NCI-H2171 treated with DMSO at 0.1 percent for 48 hours (cell line): ENCODE measurements at regions not wholly inside any gene's neighbourhood (a gene's known extent, or its start where the extent isn't known, plus 50 kb on each side); places are given as distances from the start of the nearest gene placed in this dataset.
A peak's percentile ranks its signal among the peaks of the same experiment; 100 is the strongest.

Source experiments
- DNase-seq: peaks from one replicate; lab custom pipeline; 2025; lab: John Stamatoyannopoulos, UW

GRCh38 chr11:87429996-87430395 lies 392.3 kb downstream of the TMEM135 start:
- no peak for DNase-seq

- no peak for DNase-seq
Observed at GRCh38 chr11:87428266-87428665, 390.5 kb downstream of the TMEM135 start.

GRCh38 chr11:87425943-87426342 lies 388.2 kb downstream of the TMEM135 start:
- no peak for DNase-seq

DNA sequence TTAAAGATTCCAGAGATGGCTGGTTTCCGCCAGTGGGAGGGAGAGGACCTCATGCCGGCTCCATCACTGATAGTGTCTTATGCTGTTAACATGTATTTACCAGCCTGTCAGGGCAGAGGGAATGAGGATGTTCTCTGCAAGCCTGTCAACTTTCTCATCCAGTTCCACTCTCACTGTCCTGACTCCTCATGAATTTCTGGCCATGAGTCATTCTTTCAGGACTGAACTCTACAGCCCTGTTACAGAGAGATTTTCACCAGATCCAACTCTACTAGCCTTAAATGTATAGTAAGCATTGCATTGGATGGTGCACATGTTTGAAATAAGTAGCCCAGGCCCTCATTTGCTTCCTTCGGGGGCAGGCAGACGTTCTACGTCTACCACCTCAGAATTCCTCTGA lies 387.7 kb downstream of the TMEM135 start:
- DNase-seq: no peak

DNA sequence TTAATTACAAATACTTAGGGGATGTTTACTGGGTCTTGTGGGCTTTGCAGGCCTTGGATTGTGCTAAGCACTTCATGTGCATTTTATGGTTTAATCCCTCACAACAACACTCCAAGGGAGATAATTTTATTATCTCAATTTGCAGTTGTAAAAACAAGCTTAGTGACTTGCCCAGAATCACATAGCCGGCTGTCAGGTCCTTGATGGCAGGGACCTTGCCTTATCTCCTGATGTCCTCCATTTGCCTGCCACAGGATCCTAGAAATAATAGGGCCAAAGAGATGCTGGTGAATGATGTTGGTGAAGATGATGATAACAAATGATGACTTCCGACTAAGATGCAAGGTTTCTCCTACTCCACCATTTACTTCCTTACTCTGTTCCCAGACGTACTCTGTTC lies 385.4 kb downstream of the TMEM135 start:
- DNase-seq: no peak

GRCh38 chr11:87422566-87422965 lies 384.8 kb downstream of the TMEM135 start:
- DNase-seq: no peak

- DNase-seq: peak; percentile 73
Observed at GRCh38 chr11:87421422-87421821, 383.7 kb downstream of the TMEM135 start.

DNA sequence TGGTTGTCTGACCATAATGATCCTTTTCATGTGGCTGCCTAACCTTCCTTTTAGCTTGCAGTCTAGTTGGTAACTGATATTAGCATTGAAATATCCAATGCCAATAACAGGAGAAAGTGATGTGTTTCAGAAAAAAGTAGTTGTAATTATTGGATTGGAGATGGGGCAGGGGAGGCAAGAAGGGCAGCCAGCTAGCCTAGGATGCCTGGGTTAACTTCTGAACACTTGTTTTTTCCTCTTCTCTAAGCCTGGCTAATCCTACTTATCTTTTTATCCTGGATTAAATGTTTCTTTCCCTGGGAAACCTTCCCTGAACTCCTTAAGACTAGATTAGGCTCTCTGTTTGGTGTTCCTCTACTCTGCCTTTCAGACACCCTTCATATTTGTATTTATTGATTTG lies 380.2 kb downstream of the TMEM135 start:
- no peak for DNase-seq

GRCh38 chr11:87405843-87406242 lies 368.1 kb downstream of the TMEM135 start:
- DNase-seq: no peak

DNA sequence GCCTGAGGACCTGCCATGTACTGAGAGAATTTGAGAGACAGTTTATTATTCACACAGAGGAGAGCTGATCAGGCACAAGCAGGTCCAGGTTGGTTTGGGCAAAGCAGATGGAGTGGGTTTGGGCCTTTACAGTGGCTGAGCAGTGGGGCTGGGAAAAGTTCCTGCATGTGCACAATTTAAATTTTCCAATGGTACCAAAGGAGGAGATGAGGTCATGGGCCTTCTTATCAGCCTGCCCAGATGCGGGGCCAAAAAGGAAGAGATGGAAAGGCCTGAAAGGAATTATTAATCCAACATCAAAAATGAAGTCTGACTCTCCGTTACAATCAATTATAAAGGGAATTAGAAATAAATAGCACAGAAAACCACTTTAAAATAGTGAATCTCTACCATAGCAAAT lies 367.6 kb downstream of the TMEM135 start:
- no peak for DNase-seq

- no peak for DNase-seq
Observed at GRCh38 chr11:87401653-87402052, 363.9 kb downstream of the TMEM135 start.

GRCh38 chr11:87399341-87399740 lies 361.6 kb downstream of the TMEM135 start:
- no peak for DNase-seq

DNA sequence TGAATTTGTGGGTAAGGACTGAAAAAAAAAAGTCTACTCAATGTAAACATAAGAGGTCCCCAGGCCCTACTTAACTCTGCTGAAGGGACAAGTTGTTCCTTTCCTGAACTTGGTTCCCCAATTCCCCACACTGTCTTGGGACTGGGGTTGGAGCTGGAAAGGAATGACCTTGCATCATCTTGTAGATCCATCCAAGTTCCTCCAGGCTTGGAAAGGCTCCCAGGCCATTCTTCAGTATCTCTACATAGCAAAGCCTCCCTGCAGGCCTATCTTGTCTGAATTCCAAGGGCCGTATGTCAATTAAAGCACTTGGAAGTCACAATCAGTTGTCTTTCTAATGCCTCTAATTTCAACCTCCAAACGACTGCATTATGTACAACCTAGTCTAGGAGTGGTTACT lies 361.2 kb downstream of the TMEM135 start:
- no peak for DNase-seq

- DNase-seq: no peak
Observed at GRCh38 chr11:87397011-87397865, 359.5 kb downstream of the TMEM135 start.

GRCh38 chr11:87394924-87395323 lies 357.2 kb downstream of the TMEM135 start:
- DNase-seq: no peak

GRCh38 chr11:87392665-87393064 lies 354.9 kb downstream of the TMEM135 start:
- no peak for DNase-seq

GRCh38 chr11:87391496-87391895 lies 353.8 kb downstream of the TMEM135 start:
- DNase-seq: no peak

GRCh38 chr11:87384078-87384729 lies 346.5 kb downstream of the TMEM135 start:
- no peak for DNase-seq

DNA sequence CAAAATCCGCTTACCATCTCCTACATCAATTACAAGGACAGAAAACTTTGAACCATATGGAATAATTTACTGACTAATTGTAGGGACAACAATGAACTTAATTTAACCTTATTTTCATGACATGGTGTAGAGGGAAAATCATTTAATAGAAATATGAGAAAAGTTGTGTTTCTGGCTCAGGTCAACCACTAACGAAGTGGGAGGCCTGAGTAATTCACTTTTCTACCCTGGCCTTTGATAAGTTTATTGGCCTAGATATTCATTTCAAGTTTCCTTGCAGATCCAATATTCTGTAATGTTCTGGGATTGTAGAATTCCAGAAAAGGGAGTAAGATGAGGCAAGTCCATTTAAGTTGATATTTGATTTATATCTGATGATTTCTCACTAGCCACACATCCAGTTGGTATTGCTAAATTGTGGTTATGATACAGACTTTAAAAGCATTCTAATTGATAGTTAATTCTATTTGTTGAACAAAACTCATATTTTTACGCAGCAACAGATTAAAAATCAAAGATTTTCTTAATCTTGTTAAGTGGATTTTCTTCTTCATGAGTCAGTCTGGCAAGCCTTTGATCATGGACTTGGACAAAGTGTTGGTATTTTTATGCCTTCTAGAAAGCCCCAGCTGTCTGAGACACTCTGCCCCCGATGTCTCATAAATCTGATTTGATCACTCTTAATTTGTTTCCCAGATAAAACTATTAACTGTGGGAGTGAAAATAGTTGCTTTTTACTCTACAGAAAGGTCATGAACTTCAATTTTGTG lies 336.5 kb downstream of the TMEM135 start:
- DNase-seq: no peak
